Epithelial cell of proximal tubule (primary cell): ENCODE measurements at regions not wholly inside any gene's neighbourhood (a gene's known extent, or its start where the extent isn't known, plus 50 kb on each side); places are given as distances from the start of the nearest gene placed in this dataset.

ENCODE experiments used
- DNase-seq: peaks from one replicate; pipeline ENCODE4 v3.0.0-alpha.2; 2011; ENCODE audit warnings: low read depth
- H3K4me3 ChIP-seq: 2 replicates; pipeline ENCODE4 v1.5.1; 2011; ENCODE audit warnings: low read depth, mild to moderate bottlenecking, low read length
- CTCF ChIP-seq: conservative IDR thresholded peaks from 2 replicates; pipeline ENCODE4 v1.5.1; 2012; ENCODE audit warnings: low read depth, mild to moderate bottlenecking, low read length

GRCh38 chr7:113639221-113639620 is 279.6 kb downstream of the PPP1R3A start:
- no peak for TF ChIP-seq CTCF
- no peak for DNase-seq
- no peak overlapping the region for H3K4me3 ChIP-seq

- no peak overlapping the region for H3K4me3 ChIP-seq
- TF ChIP-seq CTCF, result no peak
- no peak for DNase-seq
Observed at GRCh38 chr7:113636727-113637421, 281.9 kb downstream of the PPP1R3A start.

- H3K4me3 ChIP-seq, result no peak overlapping the region
Observed at GRCh38 chr7:113635492-113635891, 283.3 kb downstream of the PPP1R3A start.

GRCh38 chr7:113633073-113633472 is 285.7 kb downstream of the PPP1R3A start:
- DNase-seq, result no peak
- TF ChIP-seq CTCF, result no peak
- no peak overlapping the region for H3K4me3 ChIP-seq

More at GRCh38 chr7:113635492-113635891, 283.3 kb downstream of the PPP1R3A start:
- no peak for DNase-seq
- TF ChIP-seq CTCF, result no peak

GRCh38 chr7:113628948-113629847 is 289.6 kb downstream of the PPP1R3A start:
- no peak overlapping the region for H3K4me3 ChIP-seq
- no peak for TF ChIP-seq CTCF

GRCh38 chr7:113625494-113626102 is 293.2 kb downstream of the PPP1R3A start:
- no peak for TF ChIP-seq CTCF
- DNase-seq, result no peak

More at GRCh38 chr7:113628948-113629847, 289.6 kb downstream of the PPP1R3A start:
- DNase-seq, result no peak

More at GRCh38 chr7:113625494-113626102, 293.2 kb downstream of the PPP1R3A start:
- no peak overlapping the region for H3K4me3 ChIP-seq
